Liver (tissue), 8 donors: ENCODE measurements at regions not wholly inside any gene's neighbourhood (a gene's known extent, or its start where the extent isn't known, plus 50 kb on each side); places are given as distances from the start of the nearest gene placed in this dataset.

Experiments
- DNase-seq: peaks from one replicate; pipeline ENCODE4 v3.0.0-alpha.2; 2017; ENCODE audit warnings: low spot score
- H3K27ac ChIP-seq, 2 donors: one replicate each; pipeline ENCODE4 v1.7.0; 2013; ENCODE audit warnings: inconsistent platforms in 2 of 2, low read length in 2 of 2, control low read depth in 1 of 2, low read depth in 1 of 2, mild to moderate bottlenecking in 1 of 2
- H3K27me3 ChIP-seq, 4 donors: one replicate each; pipeline versions ENCODE4 v1.6.1 to v1.7.0; 2013; ENCODE audit warnings: low read length in 3 of 4, inconsistent platforms in 1 of 4, mild to moderate bottlenecking in 1 of 4, moderate library complexity in 1 of 4; ENCODE audit not compliant: control insufficient read depth in 4 of 4, insufficient read depth in 4 of 4
- H3K36me3 ChIP-seq, 4 donors: one replicate each; pipeline versions ENCODE4 v1.6.1 to v1.7.0; 2013; ENCODE audit warnings: low read length in 3 of 4, mild to moderate bottlenecking in 3 of 4, low read depth in 1 of 4, moderate library complexity in 1 of 4; ENCODE audit not compliant: control insufficient read depth in 4 of 4, insufficient read depth in 3 of 4
- H3K4me1 ChIP-seq, 4 donors: one replicate each; pipeline versions ENCODE4 v1.6.1 to v1.7.0; 2013; ENCODE audit warnings: low read length in 3 of 4, mild to moderate bottlenecking in 3 of 4, moderate library complexity in 1 of 4; ENCODE audit not compliant: control insufficient read depth in 4 of 4, insufficient read depth in 4 of 4
- H3K4me3 ChIP-seq, 3 donors: one replicate each; pipeline versions ENCODE4 v1.6.1 to v1.7.0; 2013; ENCODE audit warnings: low read length in 3 of 3, control low read depth in 1 of 3, low read depth in 1 of 3, mild to moderate bottlenecking in 1 of 3
- H3K9ac ChIP-seq, 2 donors: one replicate each; pipeline ENCODE4 v1.7.0; 2013; ENCODE audit warnings: low read length in 2 of 2, mild to moderate bottlenecking in 2 of 2, moderate library complexity in 2 of 2, control low read depth in 1 of 2, low read depth in 1 of 2
- H3K9me3 ChIP-seq, 4 donors: one replicate each; pipeline versions ENCODE4 v1.6.1 to v1.7.0; 2013; ENCODE audit warnings: low read length in 3 of 4; ENCODE audit not compliant: control insufficient read depth in 4 of 4
- ATF3 ChIP-seq: IDR thresholded peaks from 2 replicates; pipeline ENCODE4 v1.6.1; 2016; ENCODE audit warnings: antibody characterized with exemption
- CTCF ChIP-seq: fragments of 150-350 bp; IDR thresholded peaks from 2 replicates; pipeline ENCODE4 v1.5.1; 2017; ENCODE audit warnings: improper control_type of control experiment, low read depth, low read length; ENCODE audit not compliant: missing input control
- EGR1 ChIP-seq, 2 donors: IDR thresholded peaks; 2 replicates each; pipeline ENCODE4 v1.6.1; 2016 to 2018; ENCODE audit warnings: antibody characterized with exemption in 2 of 2, low read depth in 2 of 2
- FOXA1 ChIP-seq: IDR thresholded peaks from 2 replicates; pipeline ENCODE4 v1.6.1; 2016; ENCODE audit warnings: antibody characterized with exemption
- GABPA ChIP-seq, 2 donors: IDR thresholded peaks in 1 of 2; conservative IDR thresholded peaks in 1 of 2; 2 replicates each; pipeline ENCODE4 v1.6.1; 2016; ENCODE audit warnings: antibody characterized with exemption in 2 of 2, mild to moderate bottlenecking in 1 of 2, moderate library complexity in 1 of 2
- HNF4A ChIP-seq, 2 donors: conservative IDR thresholded peaks; 2 replicates each; pipeline ENCODE4 v1.6.1; 2016; ENCODE audit warnings: antibody characterized with exemption in 2 of 2, mild to moderate bottlenecking in 2 of 2
- HNF4G ChIP-seq: IDR thresholded peaks from 2 replicates; pipeline ENCODE4 v1.6.1; 2016; ENCODE audit warnings: antibody characterized with exemption
- JUND ChIP-seq, 2 donors: IDR thresholded peaks; 2 replicates each; pipeline ENCODE4 v1.6.1; 2016; ENCODE audit warnings: antibody characterized with exemption in 2 of 2
- MAX ChIP-seq: IDR thresholded peaks from 2 replicates; pipeline ENCODE4 v1.6.1; 2016; ENCODE audit warnings: antibody characterized with exemption
- NR2F2 ChIP-seq: IDR thresholded peaks from 2 replicates; pipeline ENCODE4 v1.6.1; 2016; ENCODE audit warnings: antibody characterized with exemption
- RAD21 ChIP-seq, 2 donors: IDR thresholded peaks; 2 replicates each; pipeline ENCODE4 v1.6.1; 2016; ENCODE audit warnings: antibody characterized with exemption in 2 of 2, mild to moderate bottlenecking in 2 of 2
- REST ChIP-seq: IDR thresholded peaks from 2 replicates; pipeline ENCODE4 v1.6.1; 2016; ENCODE audit warnings: antibody characterized with exemption, mild to moderate bottlenecking
- SP1 ChIP-seq: IDR thresholded peaks from 2 replicates; pipeline ENCODE4 v1.6.1; 2018; ENCODE audit warnings: antibody characterized with exemption, mild to moderate bottlenecking
- TAF1 ChIP-seq: conservative IDR thresholded peaks from 2 replicates; pipeline ENCODE4 v1.6.1; 2016; ENCODE audit warnings: antibody characterized with exemption, mild to moderate bottlenecking
- ZBTB33 ChIP-seq: IDR thresholded peaks from 2 replicates; pipeline ENCODE4 v1.6.1; 2016; ENCODE audit warnings: antibody characterized with exemption
- WGBS: extraction: QIAGEN DNeasy Blood & Tissue Kit; methylation state at CpG from one replicate; pipeline ENCODE4 v1.1.7; 2013; 5-methylcytosine and 5-hydroxymethylcytosine counted together
- donor health status: healthy.
- donor health status: healthy.
- donor health status: healthy.
- donor health status: healthy.
- donor health status: healthy.

- Histone ChIP-seq H3K4me3 (no peak overlapping the region), H3K27ac (no peak overlapping the region), H3K9ac (no peak overlapping the region), H3K27me3 (peaks cover 0 to 10% (median 3%) of the 10 kb centered on the region in 4 donors), H3K9me3 (peaks cover 0 to 5% (median 0%) of the 10 kb centered on the region in 4 donors), H3K36me3 (no peaks in the 10 kb centered on the region), H3K4me1 (no peaks in the 10 kb centered on the region)
- DNase-seq: no peak
- TF ChIP-seq TAF1 (no peak), CTCF (no peak), GABPA (IDR thresholded peaks at IDR 0.05 in 1 of 2, conservative IDR thresholded peaks at IDR 0.05 in 1 of 2) (no peak), HNF4G (no peak), ATF3 (no peak), RAD21 (IDR thresholded peaks at IDR 0.05) (no peak), SP1 (no peak), EGR1 (IDR thresholded peaks at IDR 0.05; ENCODE audit: low read depth in 2 of 2) (no peak), MAX (no peak), HNF4A (conservative IDR thresholded peaks at IDR 0.05) (no peak)
- 57% methylated on average over 24 of the region's 24 CpGs for WGBS
These were observed 52.6 kb downstream of the RBFOX3 start for GRCh38 chr17:79558091-79558900.

- Histone ChIP-seq H3K27ac (no peak overlapping the region), H3K27me3 (peaks cover 0 to 10% (median 3%) of the 10 kb centered on the region in 4 donors), H3K36me3 (no peaks in the 10 kb centered on the region), H3K4me1 (no peaks in the 10 kb centered on the region), H3K9me3 (peaks cover 0 to 3% (median 2%) of the 10 kb centered on the region in 4 donors), H3K4me3 (no peak overlapping the region), H3K9ac (no peak overlapping the region)
- TF ChIP-seq JUND (IDR thresholded peaks at IDR 0.05) (no peak), ATF3 (no peak), GABPA (IDR thresholded peaks at IDR 0.05 in 1 of 2, conservative IDR thresholded peaks at IDR 0.05 in 1 of 2) (no peak), NR2F2 (no peak), FOXA1 (no peak), ZBTB33 (no peak), RAD21 (IDR thresholded peaks at IDR 0.05) (no peak), REST (no peak)
- DNase-seq: no peak
- 46% methylated on average over 22 of the region's 22 CpGs for WGBS
These were observed 53.4 kb downstream of the RBFOX3 start for GRCh38 chr17:79557276-79558090.
